ENCODE measurements at regions not wholly inside any gene's neighbourhood (a gene's known extent, or its start where the extent isn't known, plus 50 kb on each side); places are given as distances from the start of the nearest gene placed in this dataset.

GRCh38 chr3:40925231-40925630 lies 274.1 kb upstream of the CTNNB1 start:
- TF ChIP-seq, protein P1, sequence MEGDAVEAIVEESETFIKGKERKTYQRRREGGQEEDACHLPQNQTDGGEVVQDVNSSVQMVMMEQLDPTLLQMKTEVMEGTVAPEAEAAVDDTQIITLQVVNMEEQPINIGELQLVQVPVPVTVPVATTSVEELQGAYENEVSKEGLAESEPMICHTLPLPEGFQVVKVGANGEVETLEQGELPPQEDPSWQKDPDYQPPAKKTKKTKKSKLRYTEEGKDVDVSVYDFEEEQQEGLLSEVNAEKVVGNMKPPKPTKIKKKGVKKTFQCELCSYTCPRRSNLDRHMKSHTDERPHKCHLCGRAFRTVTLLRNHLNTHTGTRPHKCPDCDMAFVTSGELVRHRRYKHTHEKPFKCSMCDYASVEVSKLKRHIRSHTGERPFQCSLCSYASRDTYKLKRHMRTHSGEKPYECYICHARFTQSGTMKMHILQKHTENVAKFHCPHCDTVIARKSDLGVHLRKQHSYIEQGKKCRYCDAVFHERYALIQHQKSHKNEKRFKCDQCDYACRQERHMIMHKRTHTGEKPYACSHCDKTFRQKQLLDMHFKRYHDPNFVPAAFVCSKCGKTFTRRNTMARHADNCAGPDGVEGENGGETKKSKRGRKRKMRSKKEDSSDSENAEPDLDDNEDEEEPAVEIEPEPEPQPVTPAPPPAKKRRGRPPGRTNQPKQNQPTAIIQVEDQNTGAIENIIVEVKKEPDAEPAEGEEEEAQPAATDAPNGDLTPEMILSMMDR (conservative IDR thresholded peaks at IDR 0.05 in 1 of 2, IDR thresholded peaks at IDR 0.05 in 1 of 2; ENCODE audit: low read depth in 1 of 2, low read length in 2 of 2): no peak
- no peak for TF ChIP-seq EZH2 (IDR thresholded peaks at IDR 0.05; ENCODE audit: low read length, missing control alignments)

Measured in fibroblast of lung (primary cell).